HTR-8/SVneo (cell line): ENCODE measurements at regions not wholly inside any gene's neighbourhood (a gene's known extent, or its start where the extent isn't known, plus 50 kb on each side); places are given as distances from the start of the nearest gene placed in this dataset.

Experiments used
- DNase-seq: peaks from one replicate; pipeline ENCODE4 v3.0.0; 2011; ENCODE audit warnings: low spot score, mixed read lengths; ENCODE audit not compliant: insufficient read length
- FAIRE-seq: peaks from 2 replicates; lab custom pipeline; 2011; peaks lifted over from hg19 to GRCh38; lab: Jason Lieb, UNC

DNA sequence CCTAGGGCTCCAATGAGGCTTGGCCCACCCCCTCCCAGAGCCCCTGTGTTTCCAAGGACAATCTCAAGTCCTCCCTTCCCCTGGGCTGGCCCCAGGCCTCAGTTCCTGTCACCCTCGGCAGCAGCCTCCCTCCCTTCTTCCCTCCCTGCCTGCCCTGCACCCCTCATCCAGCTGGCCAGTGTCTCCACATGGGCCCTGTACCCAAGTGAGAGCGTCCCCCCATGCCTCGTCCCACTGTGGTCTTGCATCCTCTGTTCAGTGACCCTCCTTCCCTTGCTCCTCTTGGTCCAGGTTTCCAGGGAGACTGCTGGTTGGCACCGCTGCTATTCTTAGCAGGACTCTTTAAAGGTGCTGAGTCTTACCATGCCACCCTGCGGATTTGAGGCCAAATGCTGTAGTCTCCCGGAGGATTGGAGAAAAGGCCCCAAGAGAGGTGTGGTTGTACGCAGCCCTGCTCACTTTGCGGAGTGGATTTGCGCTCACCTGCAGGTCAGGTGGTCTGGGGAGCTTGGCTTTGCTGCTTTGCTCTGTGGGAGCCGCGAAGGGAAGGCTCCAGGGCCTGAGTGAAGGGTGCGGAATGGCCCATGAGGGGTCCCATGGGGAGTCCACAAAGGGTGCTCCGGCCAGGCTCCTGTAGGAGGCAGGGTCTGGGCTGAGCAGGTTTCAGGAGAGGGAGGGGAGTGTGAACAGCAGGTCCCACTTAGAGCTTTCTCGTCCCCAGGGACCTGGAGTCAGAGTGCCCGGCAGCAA, 519.2 kb downstream of the TCERG1L start:
- DNase-seq = no peak
- FAIRE-seq = no peak

DNA sequence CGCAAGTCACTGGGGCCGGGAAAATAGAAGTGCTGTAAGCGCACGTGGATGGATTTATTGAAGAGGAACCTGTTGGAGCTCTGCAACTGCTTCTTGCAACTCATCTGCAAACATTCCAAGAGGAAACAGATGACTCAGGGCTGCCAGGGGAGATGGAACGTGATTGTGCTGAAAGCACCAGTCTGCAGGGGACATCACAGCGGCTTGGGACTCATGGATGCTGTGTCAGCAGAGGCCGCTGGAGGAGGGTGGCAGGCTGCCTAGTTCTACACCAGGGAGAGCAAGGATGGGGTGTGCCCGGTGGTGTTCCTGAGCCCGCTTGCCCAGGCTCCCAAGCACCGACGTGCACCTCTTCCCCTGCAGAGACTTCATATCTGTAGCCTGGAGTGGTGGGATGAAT, 515.7 kb downstream of the TCERG1L start:
- no peak for DNase-seq
- FAIRE-seq = no peak

DNA sequence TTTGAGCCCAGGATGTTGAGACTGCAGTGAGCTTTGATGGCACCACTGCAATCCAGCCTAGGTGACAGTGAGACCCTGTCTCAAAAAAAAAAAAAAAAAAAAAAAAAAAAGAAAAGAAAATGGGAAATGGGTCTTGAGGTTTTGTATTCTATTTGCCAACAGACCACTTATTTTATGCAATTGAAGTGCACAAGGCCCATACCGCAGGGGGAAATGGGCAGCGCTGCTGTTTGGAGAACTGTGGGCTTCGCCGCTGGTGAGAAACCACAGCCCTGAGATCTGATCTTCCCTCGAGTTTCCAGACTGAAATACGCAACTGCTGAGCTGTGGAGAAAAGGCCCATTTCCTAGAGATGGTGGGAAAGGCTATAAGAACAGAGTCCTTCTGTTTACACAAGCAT, 512.0 kb downstream of the TCERG1L start:
- DNase-seq (no peak), FAIRE-seq (no peak)

DNA sequence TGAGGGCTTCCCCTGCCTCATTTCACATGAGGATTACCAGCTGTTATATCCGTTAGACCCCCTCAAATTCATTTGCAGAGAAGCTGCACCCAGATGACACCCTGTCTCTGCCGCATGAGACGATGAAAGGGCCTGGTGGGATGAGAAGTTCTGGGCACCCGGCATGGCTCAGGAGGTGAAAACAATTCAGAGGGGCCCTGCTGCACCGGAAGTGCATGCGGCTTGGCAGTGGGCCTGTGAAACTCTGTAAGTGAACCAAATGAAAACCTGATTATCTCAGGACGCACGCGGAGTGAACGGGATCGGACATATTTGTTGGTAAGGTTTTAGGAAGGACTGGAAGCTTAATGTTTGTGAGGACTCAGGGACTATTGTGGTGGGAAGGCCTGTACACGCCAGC, 511.2 kb downstream of the TCERG1L start:
- FAIRE-seq = no peak
- DNase-seq = no peak

DNA sequence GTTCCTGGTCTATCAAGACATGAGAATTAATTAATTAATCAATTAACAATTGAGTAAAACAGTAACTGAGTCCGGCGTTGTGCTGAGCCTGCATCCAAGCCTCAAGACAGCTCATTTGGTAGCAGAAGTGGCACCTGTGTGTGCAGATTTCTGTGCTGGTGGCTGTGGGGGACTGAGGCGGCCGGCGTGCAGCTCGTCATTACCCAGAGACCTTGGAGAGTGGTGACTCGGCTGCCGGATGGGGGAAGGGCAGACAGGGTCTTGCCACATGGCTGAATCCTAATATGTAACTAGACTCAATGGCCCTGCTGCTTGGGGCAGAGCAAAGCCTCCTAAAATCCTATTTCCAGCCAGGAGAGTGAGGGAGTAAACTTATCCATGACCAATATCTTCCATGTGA, 510.2 kb downstream of the TCERG1L start:
- FAIRE-seq (no peak), DNase-seq (no peak)

DNA sequence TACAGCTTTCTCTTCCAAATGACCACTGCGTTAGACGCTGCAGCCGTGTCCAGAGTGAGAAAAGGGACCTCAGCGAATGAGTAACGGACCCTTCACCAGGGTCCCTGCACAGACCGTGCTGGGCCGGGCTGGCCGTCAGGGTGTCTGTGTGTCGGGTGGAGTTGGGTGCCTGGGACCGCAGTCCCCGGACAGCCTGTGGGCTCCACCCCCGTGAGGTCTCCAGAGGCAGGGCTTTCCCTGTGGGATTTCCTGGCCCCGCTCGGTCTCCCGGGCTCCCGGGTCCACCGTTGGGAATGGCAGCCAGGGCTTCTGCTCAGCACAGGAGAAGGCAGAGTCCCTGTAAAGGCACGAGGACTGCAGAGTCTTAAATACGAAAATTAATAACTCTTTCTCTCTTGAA, 509.7 kb downstream of the TCERG1L start:
- DNase-seq (no peak), FAIRE-seq (no peak)

DNA sequence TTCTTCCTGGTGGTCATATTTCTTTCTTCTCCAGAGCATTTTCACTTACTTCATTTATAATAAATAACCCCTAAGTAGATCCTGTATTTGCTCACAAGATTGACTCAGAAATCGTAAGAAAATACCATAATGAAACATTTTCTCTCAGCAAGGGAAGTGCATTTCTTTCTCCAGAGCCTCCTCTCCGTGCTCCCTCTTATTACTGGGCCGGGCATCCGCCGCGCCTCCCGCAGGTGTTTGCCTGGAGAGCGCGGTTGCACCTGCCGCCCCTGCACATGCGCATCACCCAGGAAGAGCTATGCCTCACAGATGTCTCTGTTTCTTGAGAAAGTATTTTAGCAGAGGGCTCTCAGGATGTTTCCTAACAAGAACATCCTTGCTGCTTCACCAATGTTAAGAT, 509.2 kb downstream of the TCERG1L start:
- FAIRE-seq (no peak), DNase-seq (no peak)

DNA sequence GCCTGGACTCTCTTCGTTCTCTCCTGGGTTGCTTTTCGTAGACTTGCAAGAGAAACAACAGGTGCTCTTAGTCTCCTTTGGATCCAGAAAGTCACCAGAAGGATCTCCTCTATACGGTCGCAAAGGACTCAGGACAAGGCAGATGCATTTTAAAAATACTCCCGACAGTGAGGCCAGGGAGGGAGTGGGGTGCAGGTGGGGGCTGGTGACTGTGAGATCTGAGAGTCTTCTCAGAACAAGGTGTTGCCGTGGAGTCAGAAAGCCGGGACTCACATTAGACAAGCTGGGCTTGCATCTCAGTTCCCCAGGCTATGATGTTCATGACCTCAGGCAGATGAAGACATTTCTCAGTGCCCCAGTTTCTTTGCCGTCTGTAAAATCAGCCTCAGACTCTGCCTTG, 507.2 kb downstream of the TCERG1L start:
- FAIRE-seq = no peak
- DNase-seq = no peak

DNA sequence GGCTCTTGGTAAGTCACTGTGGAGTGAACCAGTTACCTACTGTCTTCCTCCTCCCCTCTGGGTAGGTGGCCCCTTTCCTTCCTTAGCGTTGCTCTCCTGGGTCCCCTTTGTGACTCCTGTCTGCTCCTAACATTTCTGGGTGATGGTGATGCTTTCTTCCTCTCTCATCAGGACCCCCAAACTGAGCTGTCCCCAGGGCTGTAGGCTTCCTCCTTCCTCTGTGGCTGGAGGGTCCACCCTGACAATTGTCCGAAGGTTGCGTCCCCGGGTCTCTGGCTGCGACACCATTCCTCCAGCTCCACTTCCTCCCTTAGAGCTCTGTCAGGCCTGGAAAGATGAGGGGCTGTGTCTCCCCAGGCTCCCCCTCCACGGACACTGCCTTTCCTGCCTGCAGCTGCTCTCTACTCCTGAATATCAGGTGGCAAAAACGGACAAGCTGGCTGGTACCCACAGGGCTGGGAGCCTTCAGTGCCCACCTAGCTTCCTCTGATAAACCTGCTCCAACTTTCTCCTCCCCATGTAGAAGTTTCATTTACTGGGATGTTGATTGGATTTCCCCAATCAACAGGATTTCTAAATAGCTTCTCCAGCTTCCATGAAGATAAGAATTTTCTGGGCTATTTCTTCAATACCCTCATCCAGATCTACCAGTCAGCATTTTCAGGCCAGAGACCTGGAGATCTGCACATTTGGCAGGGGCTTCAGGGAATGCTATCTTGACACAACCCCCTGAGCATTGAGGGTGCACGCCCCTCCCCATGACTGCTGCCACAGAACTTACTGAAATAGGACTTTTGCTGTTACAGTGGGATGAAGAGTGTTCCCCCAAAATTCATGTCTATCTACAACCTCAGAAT, 506.5 kb downstream of the TCERG1L start:
- DNase-seq = no peak
- no peak for FAIRE-seq

DNA sequence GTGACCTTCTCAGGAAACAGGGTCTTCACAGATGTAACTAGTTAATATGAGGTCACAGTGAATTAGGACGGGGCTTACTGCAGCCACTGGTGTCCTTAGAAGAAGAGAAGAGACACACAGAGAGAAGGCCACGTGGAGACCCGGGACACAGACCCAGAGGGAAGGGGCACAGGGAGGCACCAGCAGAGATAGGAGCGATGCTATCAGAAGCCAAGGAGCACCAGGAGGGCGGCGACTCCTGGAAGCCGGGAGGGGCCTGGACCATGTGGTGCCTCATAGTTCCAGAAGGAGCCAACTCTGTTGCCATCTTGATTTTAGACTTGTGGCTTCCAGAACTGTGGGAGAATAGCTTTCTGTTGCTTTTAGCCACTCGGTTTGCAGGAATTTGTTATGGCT, 505.9 kb downstream of the TCERG1L start:
- no peak for DNase-seq
- no peak for FAIRE-seq

DNA sequence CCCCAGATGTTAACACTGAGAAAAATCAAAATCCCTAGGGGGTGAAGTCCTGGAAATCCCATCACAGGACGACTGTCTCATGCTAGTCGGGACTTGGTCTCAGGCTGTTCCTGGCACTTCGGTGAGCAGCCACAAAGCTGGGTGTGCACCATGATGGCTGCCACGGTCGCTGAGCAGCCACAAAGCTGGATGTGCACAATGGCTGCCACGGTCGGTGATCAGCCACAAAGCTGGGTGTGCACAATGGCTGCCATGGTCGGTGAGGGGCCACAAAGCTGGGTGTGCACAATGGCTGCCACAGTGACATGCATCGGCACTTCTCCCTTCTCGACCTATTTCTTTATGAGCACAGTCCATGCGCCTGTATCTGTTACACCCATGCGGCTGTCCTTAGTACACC, 505.1 kb downstream of the TCERG1L start:
- no peak for FAIRE-seq

DNA sequence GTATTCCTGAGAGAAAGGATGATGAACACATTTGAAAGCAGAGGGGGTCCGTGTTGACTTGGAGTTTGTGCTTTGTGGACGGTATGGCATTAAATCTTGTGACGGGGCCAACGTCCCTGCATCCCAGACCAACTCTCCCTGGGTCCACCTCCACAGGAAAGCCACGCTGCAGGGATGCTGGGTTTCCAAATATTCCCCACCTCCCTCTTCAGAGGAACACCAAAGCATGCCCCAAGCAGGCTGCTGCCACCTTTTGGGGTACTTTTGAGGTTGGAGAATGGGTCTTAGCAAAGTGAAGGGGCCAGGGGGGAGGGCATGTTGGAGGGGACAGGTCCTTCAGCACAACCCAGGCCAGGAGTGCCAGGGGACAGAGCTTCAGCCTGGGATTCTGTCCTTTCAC, 504.4 kb downstream of the TCERG1L start:
- FAIRE-seq (no peak), DNase-seq (no peak)

More for the DNA sequence above, 505.1 kb downstream of the TCERG1L start:
- DNase-seq = no peak

DNA sequence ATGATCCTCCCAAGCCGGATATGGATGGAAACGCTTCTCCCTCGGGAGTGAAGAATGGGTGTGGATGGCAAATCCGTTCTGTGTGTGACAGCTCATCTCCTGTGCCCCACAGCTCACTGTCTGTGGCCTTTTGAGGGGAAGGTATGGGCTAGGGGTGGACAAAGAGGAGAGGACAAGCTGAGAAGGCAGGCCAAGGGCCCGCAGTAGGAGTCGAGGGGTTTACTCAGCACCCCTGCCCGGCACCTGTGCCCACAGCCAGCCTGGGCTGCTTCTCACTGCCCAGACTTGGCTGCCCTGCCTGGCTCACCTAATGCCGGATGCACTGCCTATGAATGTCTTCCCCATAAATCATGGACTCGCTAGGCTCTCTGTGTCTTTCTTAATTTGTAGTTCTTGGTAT, 503.8 kb downstream of the TCERG1L start:
- DNase-seq = no peak
- no peak for FAIRE-seq

DNA sequence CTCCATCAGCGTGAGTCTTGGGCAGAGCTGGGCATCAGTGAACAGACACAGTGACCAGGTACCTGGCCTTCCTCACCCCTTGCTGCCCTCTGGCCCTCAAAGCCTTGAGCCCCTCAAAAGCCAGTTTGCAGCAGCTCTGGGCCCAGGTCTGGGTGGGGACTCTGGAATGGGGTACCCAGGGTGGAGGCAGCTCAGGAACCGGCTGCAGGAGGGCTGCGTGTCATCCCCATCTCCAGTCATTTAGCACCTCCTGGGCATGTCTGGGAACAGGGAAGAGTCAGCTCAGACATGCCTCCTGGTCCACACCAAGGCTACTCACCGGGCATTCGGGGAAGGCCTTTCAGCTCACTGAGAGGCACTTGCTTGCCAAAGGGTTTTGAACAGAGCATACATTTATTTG, 503.3 kb downstream of the TCERG1L start:
- DNase-seq (no peak), FAIRE-seq (no peak)

DNA sequence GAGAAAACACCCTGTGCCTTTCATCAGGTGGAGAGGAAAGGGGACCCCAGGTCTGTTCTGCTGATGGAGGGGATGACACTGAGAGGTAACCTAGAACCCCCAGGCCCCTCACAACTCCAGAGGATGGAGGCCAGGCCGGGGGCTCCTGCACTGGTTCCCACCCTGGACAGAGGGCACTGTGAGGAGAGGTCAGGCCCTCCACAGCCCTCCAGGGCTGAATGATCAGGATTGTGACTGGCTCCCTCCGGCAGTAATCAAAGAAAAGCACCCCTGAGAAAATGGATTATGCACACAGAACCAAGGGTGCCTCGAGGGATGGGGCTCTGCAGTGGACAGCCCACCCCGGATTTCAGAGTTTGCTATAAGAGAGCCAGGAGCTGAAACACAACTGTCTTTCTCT, 502.8 kb downstream of the TCERG1L start:
- no peak for DNase-seq
- no peak for FAIRE-seq

DNA sequence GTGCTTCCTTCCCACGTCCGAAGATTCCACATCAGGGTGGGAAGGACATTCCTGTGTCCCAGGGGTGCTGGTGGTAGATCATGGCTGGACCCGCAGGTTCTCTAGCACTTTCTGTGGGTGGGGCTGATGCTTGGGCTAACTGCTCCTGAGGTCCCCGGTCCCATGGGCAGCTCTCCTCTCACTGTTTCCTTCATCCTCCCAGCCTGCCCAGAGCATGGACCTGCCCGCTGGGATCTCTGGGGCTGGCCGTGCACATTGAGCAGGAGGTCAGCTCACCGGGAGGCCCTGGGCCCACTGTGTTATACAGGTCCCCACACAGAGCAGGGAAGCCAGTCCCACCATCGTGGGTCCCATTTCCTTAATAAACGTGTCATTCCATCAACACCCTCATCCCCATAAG, 502.3 kb downstream of the TCERG1L start:
- FAIRE-seq (no peak), DNase-seq (no peak)

DNA sequence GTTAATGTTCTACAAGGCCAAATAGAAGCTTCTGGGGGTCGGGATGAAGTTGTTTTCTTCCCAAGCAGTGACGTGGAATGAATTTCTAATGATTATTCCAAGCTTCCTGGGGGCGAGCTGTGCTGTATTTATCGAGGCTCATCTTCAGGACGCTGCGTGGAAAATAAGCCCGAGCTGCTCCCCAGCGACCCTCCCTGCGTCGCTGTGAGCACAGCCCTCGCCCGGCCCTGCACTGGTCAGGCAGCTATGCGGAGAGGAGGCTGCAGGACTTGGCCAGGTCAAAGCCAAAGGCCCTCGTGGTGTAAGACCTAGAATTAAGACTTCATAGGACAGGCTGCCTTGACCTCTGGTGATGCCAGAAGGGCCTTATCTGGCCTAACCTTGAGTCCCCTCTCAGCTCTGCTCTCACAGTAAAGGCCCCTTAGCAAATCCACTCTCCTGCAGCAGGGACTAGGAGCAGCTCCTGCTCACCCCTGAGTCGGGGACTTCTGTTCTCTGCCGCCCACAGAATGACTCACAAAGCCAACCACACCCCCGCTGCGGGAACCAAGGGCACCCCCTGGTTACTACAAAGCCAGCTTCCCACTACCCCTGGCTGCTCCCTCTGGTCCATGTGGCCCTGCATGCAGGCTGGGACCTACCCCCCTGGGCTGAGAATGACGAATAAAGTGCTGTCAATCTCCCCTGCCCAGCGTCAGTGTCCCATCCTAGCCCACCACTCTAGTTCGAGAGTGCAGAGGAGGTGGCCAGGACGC, 501.6 kb downstream of the TCERG1L start:
- no peak for FAIRE-seq
- no peak for DNase-seq

DNA sequence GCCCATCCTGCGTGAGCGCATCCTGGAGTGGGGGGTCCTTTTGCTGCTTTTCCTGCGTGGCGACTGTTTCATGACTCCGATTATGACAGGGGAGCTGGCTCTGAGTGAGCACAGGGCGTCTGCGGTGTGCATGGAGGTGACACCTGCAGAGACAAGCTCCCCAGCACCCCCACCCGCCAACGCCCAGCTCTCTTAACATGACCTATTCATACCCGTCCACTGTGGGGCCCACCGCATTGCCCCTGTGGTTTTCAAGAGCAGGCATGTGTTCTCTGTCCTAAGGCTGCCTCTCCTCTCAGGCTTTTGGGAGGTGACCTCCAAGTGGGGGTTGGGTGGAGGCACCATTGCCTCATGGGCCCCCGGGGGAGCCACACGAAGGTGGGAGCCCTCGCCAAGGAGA, 500.7 kb downstream of the TCERG1L start:
- FAIRE-seq = no peak
- DNase-seq = no peak

DNA sequence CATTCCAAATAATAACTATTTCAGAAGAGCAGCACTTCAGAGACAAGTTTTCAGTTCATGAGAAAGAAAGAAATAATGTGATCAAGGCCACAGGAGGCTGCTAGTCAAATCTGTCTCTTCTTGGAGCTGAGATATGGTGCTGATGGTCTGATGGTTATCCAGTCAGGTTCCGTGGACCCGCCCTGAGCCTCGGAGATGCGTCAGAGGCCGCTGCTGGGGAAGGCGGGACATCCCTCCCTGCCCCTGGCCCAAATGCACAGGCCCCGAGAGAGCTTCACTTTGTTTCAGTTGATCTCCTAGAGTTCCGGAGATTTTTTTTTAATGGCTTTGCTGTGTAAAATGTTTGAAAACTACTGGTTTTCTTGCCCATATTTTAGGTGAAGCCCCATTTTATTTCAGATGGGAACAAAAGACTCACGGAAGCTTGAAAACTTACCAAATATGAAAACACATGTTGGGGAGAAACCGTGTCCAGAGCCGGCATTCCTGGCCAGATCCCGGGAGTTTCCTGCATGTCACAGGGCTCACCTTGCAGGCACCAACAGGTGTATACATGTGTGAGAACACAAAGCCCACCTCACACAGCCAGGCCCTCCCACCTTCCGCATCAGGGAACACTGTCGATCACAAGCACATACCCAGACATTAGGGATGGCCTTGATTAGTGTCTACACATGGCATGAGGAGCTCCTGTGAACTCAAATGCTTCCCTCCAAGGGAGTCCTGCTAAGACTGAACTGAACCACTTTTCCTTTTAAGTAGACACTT, 499.0 kb downstream of the TCERG1L start:
- DNase-seq (no peak), FAIRE-seq (no peak)

DNA sequence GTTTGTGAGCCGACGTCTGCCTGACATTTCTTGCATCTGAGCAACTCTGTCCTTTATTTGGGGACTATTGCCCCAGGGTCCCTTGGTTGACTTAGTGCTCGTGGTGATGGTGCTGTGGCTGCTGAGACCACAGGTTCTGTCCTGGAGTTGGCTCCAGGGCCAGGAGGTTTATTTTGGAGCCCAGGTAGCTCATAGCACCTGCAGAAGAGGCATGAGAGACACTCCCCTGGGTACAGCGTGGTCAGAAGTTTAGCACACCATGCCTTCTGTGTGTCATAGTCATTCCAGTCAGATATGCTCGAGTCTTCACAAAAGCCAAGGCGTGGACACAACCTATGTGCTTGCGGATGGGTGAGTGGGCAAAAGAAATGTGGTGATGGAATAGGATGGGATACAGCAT, 496.9 kb downstream of the TCERG1L start:
- FAIRE-seq = no peak
- DNase-seq = no peak
